Left kidney (tissue), 1 donor: ENCODE measurements at regions not wholly inside any gene's neighbourhood (a gene's known extent, or its start where the extent isn't known, plus 50 kb on each side); places are given as distances from the start of the nearest gene placed in this dataset.

Experiments used
- DNase-seq: peaks from one replicate; pipeline ENCODE4 v3.0.0-alpha.2; 2013

DNA sequence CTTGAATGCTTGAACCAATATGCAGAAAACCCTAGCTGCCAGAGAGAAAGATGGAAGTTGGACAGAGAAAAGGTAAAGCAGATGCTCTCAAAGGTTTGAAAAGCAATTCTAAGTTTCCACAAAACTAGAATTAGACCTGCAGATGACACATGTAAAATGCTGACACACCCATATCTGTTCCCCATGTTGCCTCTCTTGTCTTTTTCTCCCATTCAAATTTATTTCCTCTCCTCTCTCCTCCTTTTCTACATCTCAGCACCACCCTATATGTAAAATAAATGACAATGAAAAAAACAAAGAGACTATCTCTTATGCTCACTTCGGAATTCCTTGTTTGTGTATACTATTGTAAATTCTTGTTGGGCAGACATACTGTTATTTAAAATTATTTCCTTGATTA is 75.5 kb upstream of the PLEKHA5 start:
- no peak for DNase-seq

DNA sequence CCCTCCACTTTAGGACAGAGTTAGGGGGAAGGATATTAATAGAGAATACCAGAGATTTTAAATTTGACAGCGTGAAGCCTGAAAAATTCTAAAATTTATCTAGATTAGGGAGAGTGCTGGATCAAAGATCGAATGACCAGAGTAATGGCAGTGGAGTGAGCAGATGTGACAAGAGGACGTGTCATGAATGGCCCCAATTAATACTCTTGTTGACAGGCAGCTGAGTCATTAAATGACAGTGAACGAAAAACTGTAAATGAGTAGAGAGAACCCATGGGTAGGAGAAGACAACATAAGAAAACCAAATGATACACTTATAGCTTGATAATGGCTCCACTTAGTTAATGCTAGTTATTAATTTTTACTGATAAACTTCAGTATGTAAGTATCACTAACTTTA is 73.9 kb upstream of the PLEKHA5 start:
- no peak for DNase-seq

DNA sequence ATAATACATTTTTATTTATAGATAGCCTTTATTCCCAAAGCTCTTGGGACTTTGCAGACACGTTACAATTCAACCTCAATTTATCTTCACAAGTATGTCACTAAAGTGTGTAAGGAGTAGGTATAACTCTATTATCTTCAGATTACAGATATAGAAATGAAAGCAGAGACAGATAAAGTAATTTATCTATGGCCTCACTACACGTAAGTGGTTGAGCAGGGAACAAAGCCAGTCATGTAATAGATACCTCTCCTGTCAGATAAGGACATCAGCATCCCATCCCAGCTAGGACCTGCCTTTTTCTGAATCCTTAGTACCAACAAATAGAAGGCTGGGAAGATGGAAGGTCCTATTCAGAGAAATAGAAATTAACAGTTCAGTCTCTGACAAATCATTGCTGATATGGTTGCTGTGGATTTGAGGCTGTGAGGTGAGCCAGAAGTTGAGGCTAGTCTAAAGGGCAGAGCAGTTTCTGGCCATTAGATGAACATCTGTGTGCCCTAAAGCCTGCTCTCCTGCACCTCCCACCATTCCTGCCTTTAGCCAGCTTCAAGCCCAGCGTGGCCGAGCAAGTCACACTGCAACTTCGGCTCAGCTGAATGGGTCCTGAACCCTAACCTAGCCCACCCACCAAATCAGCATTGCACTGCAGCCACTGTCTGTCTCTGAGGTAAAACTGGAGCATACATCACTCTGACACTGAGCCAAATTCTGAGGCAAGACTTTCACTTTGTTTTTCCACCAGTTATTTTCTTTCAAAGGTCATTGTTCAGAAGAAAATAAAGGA is 71.1 kb upstream of the PLEKHA5 start:
- DNase-seq = no peak

DNA sequence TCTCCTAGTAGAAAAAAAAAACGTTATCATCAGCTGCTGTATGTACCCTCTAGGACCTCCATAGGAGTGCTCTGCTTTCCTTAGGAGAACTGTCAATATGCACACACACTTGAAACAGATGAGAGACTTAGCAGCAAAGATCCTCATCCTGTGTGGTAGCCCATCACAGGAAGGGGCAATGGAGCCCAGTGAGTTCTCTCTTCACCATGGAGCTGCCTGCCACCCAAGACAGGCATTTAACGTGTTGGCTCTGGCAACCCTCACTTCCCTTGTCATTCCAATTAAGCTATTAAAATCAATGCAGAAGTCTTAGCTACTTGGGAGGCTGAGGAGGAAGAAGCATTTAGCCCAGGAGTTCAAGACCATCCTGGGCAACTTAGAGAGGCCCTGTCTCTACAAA is 64.8 kb upstream of the PLEKHA5 start:
- DNase-seq = no peak

DNA sequence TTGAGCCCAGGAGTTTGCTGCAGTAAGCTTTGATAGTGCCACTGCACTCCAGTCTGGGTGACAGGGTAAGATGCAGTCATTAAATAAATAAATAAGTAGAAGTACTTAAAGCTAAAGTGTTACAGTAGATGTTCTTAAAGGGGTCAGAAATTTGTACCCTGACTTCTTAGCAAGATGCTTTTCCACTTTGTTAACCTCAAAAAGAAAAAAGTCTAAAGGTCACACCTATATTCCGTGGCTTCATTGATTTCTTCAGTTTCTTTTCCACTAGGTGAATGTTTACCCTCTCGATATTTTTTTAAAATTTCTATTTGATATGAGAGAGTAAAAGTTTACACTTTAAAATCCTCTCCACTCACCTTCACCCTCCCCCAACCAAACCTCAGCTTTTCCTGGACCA is 64.3 kb upstream of the PLEKHA5 start:
- DNase-seq = no peak

DNA sequence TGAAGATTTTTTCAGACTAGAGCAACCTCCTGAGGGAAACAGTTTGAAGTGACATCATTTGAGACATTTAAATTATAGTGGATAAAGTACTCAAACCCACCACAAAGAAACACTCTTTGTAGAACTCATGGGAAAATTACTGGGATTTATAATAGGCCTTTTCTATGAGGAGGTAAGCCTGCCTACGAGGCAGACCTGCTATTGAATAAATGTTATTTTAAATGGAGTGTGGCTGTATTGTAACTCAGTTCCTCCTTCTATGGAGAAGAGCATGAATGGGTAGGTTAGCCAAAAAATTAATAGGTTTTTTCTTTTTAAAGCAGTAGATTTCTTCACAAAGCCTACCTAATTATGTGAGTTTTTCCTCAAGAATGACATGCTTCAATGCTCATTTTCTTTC is 63.7 kb upstream of the PLEKHA5 start:
- DNase-seq = no peak

DNA sequence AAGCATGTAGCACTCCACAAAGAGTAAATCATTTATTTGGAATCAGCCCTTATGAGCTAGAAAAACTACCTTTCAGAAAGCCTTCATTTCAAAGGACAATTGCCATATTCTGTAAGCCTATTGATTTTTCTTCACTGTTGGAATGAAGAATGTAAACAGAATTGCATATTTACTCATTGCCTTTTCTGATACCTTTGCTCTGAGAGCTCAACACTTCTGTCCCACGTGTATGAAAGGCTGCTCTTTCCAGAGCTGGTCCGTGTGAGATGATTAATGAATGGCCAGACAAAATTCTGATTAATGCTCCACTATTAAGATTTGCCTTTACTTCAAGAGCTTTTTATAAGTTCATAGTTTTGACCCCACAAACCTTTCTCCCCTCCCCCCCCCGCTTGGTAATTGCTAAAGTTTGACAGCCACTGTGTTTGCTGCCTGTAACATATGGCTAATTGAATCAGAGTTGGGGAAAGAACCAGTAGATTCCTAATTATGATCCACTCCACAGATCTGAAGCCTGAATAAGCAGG is 63.0 kb upstream of the PLEKHA5 start:
- DNase-seq = peak; percentile 8

DNA sequence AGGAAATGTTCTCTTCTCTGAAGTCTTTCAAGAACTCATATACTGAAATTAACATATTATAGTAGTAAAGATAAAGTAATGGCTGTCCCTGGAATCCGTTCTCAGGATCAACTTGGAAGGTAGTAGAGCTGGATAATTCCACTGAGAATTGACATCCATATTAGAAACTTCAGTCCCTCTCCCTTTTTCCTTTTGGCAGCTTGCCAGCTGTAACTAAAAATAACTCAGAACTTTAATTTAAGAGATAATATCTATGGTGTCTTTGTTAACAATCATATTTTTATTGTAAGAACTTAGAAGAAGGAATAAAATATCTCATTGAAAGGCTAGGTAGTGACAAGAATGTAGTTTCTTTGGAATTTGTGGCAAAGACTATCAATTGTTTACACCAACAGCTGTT is 61.4 kb upstream of the PLEKHA5 start:
- no peak for DNase-seq

DNA sequence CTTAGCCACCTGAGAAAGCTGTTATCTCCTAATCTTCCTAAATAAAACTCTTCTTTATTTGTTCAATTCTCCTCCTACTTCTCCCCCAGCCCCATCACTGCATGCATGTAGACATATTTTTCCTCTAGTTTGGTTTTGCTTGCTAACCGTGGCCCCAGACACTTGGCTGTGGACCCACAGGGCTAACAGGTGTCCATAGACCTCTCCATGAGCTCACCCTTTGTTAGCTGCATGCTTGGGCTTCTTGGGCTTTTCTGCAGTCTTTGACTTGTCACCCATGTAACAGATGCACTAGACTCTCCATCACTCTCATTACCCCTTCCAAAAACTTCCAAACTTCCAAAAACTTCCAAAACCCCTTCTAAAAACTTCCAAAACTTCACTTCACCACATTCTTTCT is 59.2 kb upstream of the PLEKHA5 start:
- no peak for DNase-seq

DNA sequence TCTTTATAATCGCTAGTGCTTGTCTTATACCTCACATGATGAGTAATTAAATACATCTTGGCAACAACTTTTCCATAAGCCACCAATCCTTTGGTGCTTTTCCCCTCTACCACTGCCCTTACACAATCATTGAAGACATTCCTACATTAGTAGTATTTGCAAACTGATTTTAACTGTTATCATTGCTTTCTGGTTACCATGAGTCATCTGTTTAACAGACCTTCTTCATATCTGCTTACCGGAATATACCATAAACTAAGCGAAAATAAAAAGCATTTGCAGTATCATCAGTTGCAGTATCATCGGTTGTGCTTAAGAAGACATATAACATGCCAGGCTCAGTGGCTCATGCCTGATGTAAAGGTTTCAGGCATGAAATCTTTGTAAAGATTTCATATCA is 54.8 kb upstream of the PLEKHA5 start:
- DNase-seq = no peak

DNA sequence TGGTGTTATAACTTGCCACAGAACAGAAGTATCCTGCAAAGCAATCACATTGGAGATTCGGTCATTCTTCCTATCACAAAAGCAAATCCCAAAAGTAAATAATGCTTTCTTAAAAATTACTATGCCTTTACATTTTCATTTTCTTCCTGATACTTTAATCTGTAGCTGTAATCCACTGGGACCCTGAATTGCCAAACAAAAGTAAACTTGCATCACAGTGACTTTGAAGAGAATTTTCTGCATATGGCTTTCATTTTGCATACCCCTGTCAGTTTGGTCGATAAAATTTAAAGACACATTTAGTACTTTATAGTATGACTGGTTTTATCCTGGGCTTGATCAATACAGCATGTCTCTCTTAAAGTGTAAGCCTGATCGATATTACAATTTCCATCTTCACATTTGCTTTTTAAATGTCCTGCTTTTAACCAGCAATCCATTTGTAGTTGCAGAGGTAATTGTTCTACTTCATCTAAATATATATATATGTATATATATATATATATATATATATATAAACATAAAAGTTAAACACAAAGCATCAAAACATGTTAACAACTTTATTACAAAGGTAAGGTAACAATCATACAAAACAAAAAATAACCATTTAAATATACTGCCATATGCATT is 53.7 kb upstream of the PLEKHA5 start:
- no peak for DNase-seq
